ENCODE measurements at regions not wholly inside any gene's neighbourhood (a gene's known extent, or its start where the extent isn't known, plus 50 kb on each side); places are given as distances from the start of the nearest gene placed in this dataset.

DNA sequence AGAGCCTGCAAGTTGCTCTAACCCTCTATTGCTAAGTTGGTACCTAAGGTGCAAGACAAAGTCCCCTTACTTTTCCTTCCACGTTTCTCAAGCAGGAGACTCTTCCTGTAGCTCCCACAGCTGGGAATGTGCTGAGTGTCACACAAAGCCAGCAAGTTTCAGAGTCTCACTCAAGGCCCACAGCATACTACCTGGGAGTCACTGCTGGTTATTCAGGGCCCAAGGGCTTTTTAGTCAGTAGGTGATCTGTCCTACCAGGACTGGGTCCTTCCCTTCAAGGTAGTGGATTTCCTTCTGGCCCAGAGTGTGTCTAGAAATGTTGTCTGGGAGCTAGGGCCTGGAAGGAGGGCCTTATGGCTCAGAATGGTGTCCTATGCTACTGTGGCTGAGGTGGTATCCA is 261.9 kb upstream of the CITED2 start:
- no peak overlapping the region for H3K4me3 ChIP-seq (ENCODE audit: low read length)
- TF ChIP-seq, protein P1, sequence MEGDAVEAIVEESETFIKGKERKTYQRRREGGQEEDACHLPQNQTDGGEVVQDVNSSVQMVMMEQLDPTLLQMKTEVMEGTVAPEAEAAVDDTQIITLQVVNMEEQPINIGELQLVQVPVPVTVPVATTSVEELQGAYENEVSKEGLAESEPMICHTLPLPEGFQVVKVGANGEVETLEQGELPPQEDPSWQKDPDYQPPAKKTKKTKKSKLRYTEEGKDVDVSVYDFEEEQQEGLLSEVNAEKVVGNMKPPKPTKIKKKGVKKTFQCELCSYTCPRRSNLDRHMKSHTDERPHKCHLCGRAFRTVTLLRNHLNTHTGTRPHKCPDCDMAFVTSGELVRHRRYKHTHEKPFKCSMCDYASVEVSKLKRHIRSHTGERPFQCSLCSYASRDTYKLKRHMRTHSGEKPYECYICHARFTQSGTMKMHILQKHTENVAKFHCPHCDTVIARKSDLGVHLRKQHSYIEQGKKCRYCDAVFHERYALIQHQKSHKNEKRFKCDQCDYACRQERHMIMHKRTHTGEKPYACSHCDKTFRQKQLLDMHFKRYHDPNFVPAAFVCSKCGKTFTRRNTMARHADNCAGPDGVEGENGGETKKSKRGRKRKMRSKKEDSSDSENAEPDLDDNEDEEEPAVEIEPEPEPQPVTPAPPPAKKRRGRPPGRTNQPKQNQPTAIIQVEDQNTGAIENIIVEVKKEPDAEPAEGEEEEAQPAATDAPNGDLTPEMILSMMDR (conservative IDR thresholded peaks at IDR 0.05; ENCODE audit: low read depth, low read length): no peak
- no peak for DNase-seq (ENCODE audit: low read depth)

DNA sequence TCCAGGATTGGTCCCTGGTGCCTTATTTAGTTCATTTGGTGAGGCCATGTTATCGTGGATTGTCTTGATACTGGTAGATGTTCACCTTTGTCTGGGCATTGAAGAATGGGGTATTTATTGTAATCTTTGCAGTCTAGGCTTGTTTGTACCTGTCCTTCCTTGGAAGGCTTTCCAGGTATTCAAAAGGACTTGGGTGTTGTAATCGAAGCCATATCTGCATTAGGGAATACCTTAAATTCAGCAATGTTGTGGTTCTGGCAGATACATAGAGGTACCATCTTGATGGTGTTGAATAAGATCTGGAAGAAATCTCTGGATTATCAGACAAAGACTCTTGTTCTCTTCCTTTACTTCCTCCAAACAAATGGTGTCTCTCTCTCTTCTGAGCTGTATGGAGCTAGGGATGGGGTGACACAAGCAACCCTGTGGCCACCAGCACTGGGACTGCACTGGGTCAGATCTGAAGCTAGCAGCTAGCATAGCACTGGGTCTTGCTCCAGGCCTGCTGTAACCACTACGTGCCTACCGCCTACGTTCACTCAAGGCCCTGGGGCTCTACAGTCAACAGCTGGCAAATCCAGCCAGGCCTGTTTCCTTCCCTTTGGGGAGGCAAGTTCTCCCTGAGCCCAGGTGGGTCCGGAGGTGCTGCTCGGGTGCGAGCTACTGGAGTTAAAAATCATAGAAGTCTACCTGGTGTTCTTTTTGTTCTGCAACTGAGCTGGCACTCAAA is 261.1 kb upstream of the CITED2 start:
- TF ChIP-seq, protein P1 (conservative IDR thresholded peaks at IDR 0.05; ENCODE audit: low read depth, low read length): no peak
- H3K4me3 ChIP-seq (ENCODE audit: low read length): no peak overlapping the region
- no peak for DNase-seq (ENCODE audit: low read depth)

DNA sequence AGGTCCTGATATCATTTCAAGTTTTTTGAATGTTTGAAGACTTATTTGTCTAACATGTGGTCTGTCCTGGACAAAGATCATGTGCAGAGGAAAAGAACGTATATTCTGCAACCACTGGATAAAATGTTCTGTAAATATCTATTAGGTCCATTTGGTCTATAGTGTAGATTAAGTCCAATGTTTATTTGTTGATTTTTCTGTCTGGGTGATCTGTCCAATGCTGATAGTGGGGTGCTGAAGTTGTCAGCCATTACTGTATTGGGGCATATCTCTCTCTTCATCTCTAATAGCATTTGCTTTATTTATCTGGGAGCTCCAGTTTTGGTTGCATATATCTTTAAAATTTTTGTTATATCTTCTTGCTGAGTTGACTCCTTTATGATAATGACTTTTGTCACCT is 258.4 kb upstream of the CITED2 start:
- TF ChIP-seq, protein P1 (conservative IDR thresholded peaks at IDR 0.05; ENCODE audit: low read depth, low read length): no peak
- H3K4me3 ChIP-seq (ENCODE audit: low read length): no peak overlapping the region
- no peak for DNase-seq (ENCODE audit: low read depth)

DNA sequence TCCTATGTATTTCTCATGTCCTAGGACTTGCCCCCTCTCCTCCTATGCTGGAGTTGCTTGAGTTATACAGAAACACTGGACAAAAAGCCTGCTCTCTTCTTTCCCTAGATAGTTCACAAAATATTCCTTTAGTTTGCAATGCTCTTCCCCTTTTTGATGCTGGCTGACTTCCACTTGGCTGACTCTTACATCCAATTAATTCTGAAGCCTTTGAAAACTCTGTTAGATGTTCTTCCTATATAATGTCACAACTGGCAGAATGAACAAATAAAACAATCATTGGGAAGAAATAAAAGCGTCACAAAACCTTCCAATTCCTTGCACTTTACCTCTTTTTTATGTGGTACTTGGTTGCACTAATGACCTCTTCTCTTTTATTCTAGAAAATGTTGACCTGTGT is 253.8 kb upstream of the CITED2 start:
- no peak overlapping the region for H3K4me3 ChIP-seq (ENCODE audit: low read length)
- DNase-seq (ENCODE audit: low read depth): no peak
- TF ChIP-seq, protein P1 (conservative IDR thresholded peaks at IDR 0.05; ENCODE audit: low read depth, low read length): no peak

DNA sequence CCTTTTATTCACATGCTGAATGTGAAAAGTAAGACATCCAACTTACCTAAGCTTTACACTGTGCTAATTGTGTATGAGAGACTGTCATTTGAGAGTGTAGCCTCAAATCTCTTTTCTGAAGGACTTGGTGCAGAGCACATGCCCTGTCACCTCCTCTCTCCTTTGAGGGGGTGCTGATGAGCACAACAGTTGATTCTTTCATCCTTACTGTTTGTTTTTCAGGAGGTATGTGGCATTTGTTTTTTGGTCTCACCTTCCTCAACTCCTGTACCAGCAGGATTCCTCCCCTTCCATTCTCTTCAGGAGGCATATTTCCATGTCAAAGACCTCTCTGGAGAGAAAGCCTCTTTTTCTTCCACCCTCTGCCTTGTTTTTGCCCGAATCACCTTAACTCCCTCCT is 252.6 kb upstream of the CITED2 start:
- TF ChIP-seq, protein P1 (conservative IDR thresholded peaks at IDR 0.05; ENCODE audit: low read depth, low read length): no peak
- no peak overlapping the region for H3K4me3 ChIP-seq (ENCODE audit: low read length)
- no peak for DNase-seq (ENCODE audit: low read depth)

DNA sequence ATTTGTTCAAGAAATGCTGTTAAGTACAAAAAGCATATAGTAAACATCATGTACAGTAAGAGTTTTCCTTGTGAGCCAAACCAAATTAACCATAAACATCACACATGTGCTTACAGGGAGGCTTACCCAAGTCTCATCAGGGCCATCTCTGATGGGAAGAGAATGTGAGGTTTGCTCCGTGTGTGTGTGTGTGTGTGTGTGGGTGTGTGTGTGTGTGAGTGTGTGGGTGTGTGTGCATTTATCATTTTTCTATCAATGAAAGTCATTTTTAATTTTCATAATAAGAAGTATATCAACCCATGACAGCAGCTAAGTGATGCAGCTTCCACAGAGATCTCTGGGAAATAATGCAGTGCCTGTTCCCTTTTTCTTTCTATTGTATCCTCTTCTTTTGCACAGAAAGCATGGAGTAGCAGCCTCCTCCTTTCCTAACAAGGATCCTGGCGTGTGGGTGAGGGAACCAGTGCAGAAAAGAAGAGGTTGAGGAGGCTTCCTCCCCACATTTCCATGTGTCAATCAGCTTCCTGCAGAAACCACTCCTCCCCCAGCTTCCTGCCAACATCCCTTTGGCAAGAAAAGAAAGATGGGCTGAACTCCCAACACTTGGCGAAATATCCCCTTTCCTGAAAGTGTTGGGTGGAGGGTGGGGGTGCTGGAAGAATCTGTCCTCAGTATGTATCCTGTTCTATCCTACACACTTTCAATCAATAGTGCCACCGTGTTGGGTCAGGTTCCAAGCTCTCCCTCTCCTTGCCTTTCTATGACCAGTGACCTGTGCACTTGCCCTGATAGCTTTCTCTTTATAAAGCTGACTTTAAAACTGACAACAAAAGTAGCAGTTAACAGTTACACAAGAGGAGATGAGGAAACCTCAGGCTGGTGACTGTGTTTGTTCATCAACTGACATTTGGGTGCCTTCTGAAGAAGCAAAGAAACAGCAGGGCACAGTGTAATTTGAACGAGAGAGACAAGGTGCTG is 251.8 kb upstream of the CITED2 start:
- DNase-seq (ENCODE audit: low read depth): no peak
- TF ChIP-seq, protein P1 (conservative IDR thresholded peaks at IDR 0.05; ENCODE audit: low read depth, low read length): no peak
- H3K4me3 ChIP-seq (ENCODE audit: low read length): no peak overlapping the region
